Fibroblast of lung (primary cell): ENCODE measurements at regions not wholly inside any gene's neighbourhood (a gene's known extent, or its start where the extent isn't known, plus 50 kb on each side); places are given as distances from the start of the nearest gene placed in this dataset.
A peak's percentile ranks its signal among the peaks of the same experiment; 100 is the strongest.

Experiments used
- DNase-seq, 2 donors: peaks; one replicate each; pipeline versions ENCODE4 v3.0.0 to v3.0.0-alpha.2; 2010; ENCODE audit warnings: low read depth in 2 of 2
- H2AFZ ChIP-seq: 2 replicates; pipeline ENCODE4 v1.5.1; 2012; ENCODE audit warnings: low read length, control low read depth, inconsistent platforms
- H3K27ac ChIP-seq: 2 replicates; pipeline ENCODE4 v1.5.1; 2011; ENCODE audit warnings: low read length, control low read depth; ENCODE audit not compliant: insufficient read depth
- H3K27me3 ChIP-seq: 2 replicates; pipeline ENCODE4 v1.5.1; 2011; ENCODE audit warnings: mild to moderate bottlenecking, low read length; ENCODE audit not compliant: control insufficient read depth, insufficient read depth
- H3K36me3 ChIP-seq: 2 replicates; pipeline ENCODE4 v1.5.1; 2011; ENCODE audit warnings: low read length; ENCODE audit not compliant: control insufficient read depth, insufficient read depth
- H3K4me1 ChIP-seq: 2 replicates; pipeline ENCODE4 v1.5.1; 2011; ENCODE audit warnings: low read length; ENCODE audit not compliant: control insufficient read depth, insufficient read depth; ENCODE audit errors: extremely low read depth
- H3K4me2 ChIP-seq: 2 replicates; pipeline ENCODE4 v1.5.1; 2011; ENCODE audit warnings: low read length, control low read depth; ENCODE audit not compliant: insufficient read depth; ENCODE audit errors: extremely low read depth
- H3K4me3 ChIP-seq, 4 experiments: fragments of 200-600 bp in 1 of 4; sonication (generic) in 1 of 4; replicated peaks in 1 of 4; 2 replicates each; pipeline ENCODE4 v1.5.1; 2011 to 2016; ENCODE audit warnings: low read length in 4 of 4, low read depth in 3 of 4, mild to moderate bottlenecking in 3 of 4, control low read depth in 2 of 4, inconsistent platforms in 1 of 4, mixed read lengths in 1 of 4; ENCODE audit not compliant: insufficient read depth in 1 of 4; ENCODE audit errors: control extremely low read depth in 1 of 4
- H3K79me2 ChIP-seq: 2 replicates; pipeline ENCODE4 v1.5.1; 2012; ENCODE audit warnings: mild to moderate bottlenecking, low read length, inconsistent platforms; ENCODE audit not compliant: control insufficient read depth, insufficient read depth
- H3K9ac ChIP-seq: 2 replicates; pipeline ENCODE4 v1.5.1; 2011; ENCODE audit warnings: mild to moderate bottlenecking, low read length, control low read depth; ENCODE audit not compliant: insufficient read depth
- H3K9me3 ChIP-seq: 2 replicates; pipeline ENCODE4 v1.5.1; 2012; ENCODE audit warnings: low read depth, low read length; ENCODE audit not compliant: control insufficient read depth, insufficient read depth
- H4K20me1 ChIP-seq: 2 replicates; pipeline ENCODE4 v1.5.1; 2011; ENCODE audit warnings: low read length; ENCODE audit not compliant: control insufficient read depth, insufficient read depth; ENCODE audit errors: extremely low read depth
- CTCF ChIP-seq, 2 donors: IDR thresholded peaks in 1 of 2; conservative IDR thresholded peaks in 1 of 2; 1 replicate in 1 of 2; 2 replicates in 1 of 2; pipeline ENCODE4 v1.5.1; 2011 to 2012; ENCODE audit warnings: low read length in 2 of 2, control low read depth in 1 of 2, inconsistent platforms in 1 of 2, low read depth in 1 of 2, mild to moderate bottlenecking in 1 of 2
- EZH2 ChIP-seq: IDR thresholded peaks from 2 replicates; pipeline ENCODE4 v1.5.1; 2012; ENCODE audit warnings: low read length, control low read depth, mild to moderate bottlenecking; ENCODE audit errors: missing control alignments

- no peak overlapping the region for H2AFZ ChIP-seq
- peak overlapping the region; percentile 2 for H3K27ac ChIP-seq
- H3K4me3 ChIP-seq = peak overlapping the region; percentile 0 to 60 (median 47)
- DNase-seq = peak; percentile 78 to 80
- TF ChIP-seq CTCF (conservative IDR thresholded peaks at IDR 0.05 in 1 of 2, IDR thresholded peaks at IDR 0.05 in 1 of 2; ENCODE audit: low read depth in 1 of 2, low read length in 2 of 2) (no peak), EZH2 (no peak)
- H3K9me3 ChIP-seq = no peaks in the 10 kb centered on the region
- H4K20me1 ChIP-seq = no peaks in the 10 kb centered on the region
- H3K4me2 ChIP-seq = peak overlapping the region; percentile 49
- H3K27me3 ChIP-seq = no peaks in the 10 kb centered on the region
- H3K4me1 ChIP-seq = peaks cover 7% of the 10 kb centered on the region
- no peaks in the 10 kb centered on the region for H3K36me3 ChIP-seq
- no peaks in the 10 kb centered on the region for H3K79me2 ChIP-seq
- no peak overlapping the region for H3K9ac ChIP-seq
Measured at GRCh38 chr9:106697750-106698502, 165.0 kb upstream of the ZNF462 start.

- no peaks in the 10 kb centered on the region for H4K20me1 ChIP-seq
Measured at GRCh38 chr9:106700676-106701075, 162.3 kb upstream of the ZNF462 start.

GRCh38 chr9:106701611-106702010, 161.4 kb upstream of the ZNF462 start:
- Histone ChIP-seq H3K4me1 (peaks cover 7% of the 10 kb centered on the region), H3K36me3 (no peaks in the 10 kb centered on the region), H3K4me2 (no peak overlapping the region), H3K79me2 (no peaks in the 10 kb centered on the region), H3K27ac (no peak overlapping the region), H3K4me3 (no peak overlapping the region), H3K9ac (no peak overlapping the region), H2AFZ (no peak overlapping the region), H3K27me3 (no peaks in the 10 kb centered on the region), H4K20me1 (no peaks in the 10 kb centered on the region), H3K9me3 (no peaks in the 10 kb centered on the region)
- TF ChIP-seq CTCF (conservative IDR thresholded peaks at IDR 0.05 in 1 of 2, IDR thresholded peaks at IDR 0.05 in 1 of 2; ENCODE audit: low read depth in 1 of 2, low read length in 2 of 2) (no peak), EZH2 (no peak)
- DNase-seq = no peak

More at GRCh38 chr9:106700676-106701075, 162.3 kb upstream of the ZNF462 start:
- Histone ChIP-seq H3K9me3 (no peaks in the 10 kb centered on the region), H3K79me2 (no peaks in the 10 kb centered on the region), H3K36me3 (no peaks in the 10 kb centered on the region), H3K9ac (no peak overlapping the region), H3K27me3 (no peaks in the 10 kb centered on the region), H3K27ac (no peak overlapping the region), H3K4me3 (no peak overlapping the region), H2AFZ (no peak overlapping the region), H3K4me1 (peaks cover 7% of the 10 kb centered on the region), H3K4me2 (no peak overlapping the region)
- DNase-seq = peak in 1 of 2 donors; percentile 50
- TF ChIP-seq EZH2 (no peak), CTCF (conservative IDR thresholded peaks at IDR 0.05 in 1 of 2, IDR thresholded peaks at IDR 0.05 in 1 of 2; ENCODE audit: low read depth in 1 of 2, low read length in 2 of 2) (no peak)
